HEK293T (cell line): ENCODE measurements at regions not wholly inside any gene's neighbourhood (a gene's known extent, or its start where the extent isn't known, plus 50 kb on each side); places are given as distances from the start of the nearest gene placed in this dataset.

Experiments used
- CTCF ChIA-PET: fragments of 350-600 bp; formaldehyde crosslinking; extraction: SDS; loops from one replicate; lab custom pipeline; 2021; ENCODE audit warnings: antibody characterized with exemption, inconsistent platforms; lab: Yijun Ruan, JAX
- POLR2A ChIA-PET: fragments of 350-600 bp; formaldehyde crosslinking; extraction: SDS; loops from one replicate; lab custom pipeline; 2020; ENCODE audit warnings: antibody characterized with exemption, inconsistent platforms; lab: Yijun Ruan, JAX
- DNase-seq: peaks from one replicate; pipeline ENCODE4 v3.0.0; 2012; ENCODE audit warnings: mixed read lengths; ENCODE audit errors: extremely low spot score
- ARNT ChIP-seq: fragments of 450-650 bp; IDR thresholded peaks from 2 replicates; pipeline ENCODE4 v1.6.1; 2017; ENCODE audit warnings: mild to moderate bottlenecking
- BHLHE40 ChIP-seq: fragments of 450-650 bp; IDR thresholded peaks from 2 replicates; pipeline ENCODE4 v1.6.1; 2016; ENCODE audit warnings: mild to moderate bottlenecking, moderate library complexity, borderline replicate concordance
- CTBP1 ChIP-seq: fragments of 450-650 bp; IDR thresholded peaks from 2 replicates; pipeline ENCODE4 v1.6.1; 2016; ENCODE audit warnings: borderline replicate concordance
- ELF4 ChIP-seq: fragments of 450-650 bp; IDR thresholded peaks from 2 replicates; pipeline ENCODE4 v1.6.1; 2017; ENCODE audit warnings: antibody characterized with exemption
- FOXA1 ChIP-seq: fragments of 450-650 bp; IDR thresholded peaks from 2 replicates; pipeline ENCODE4 v1.6.1; 2016; ENCODE audit warnings: mild to moderate bottlenecking
- FOXK2 ChIP-seq: fragments of 450-650 bp; IDR thresholded peaks from 2 replicates; pipeline ENCODE4 v1.6.1; 2016; ENCODE audit warnings: mild to moderate bottlenecking
- FOXM1 ChIP-seq: fragments of 450-650 bp; IDR thresholded peaks from 2 replicates; pipeline ENCODE4 v1.6.1; 2017; ENCODE audit warnings: mild to moderate bottlenecking, borderline replicate concordance
- HDGF ChIP-seq: fragments of 450-650 bp; IDR thresholded peaks from 2 replicates; pipeline ENCODE4 v1.6.1; 2017; ENCODE audit warnings: antibody characterized with exemption, borderline replicate concordance
- L3MBTL2 ChIP-seq: fragments of 450-650 bp; conservative IDR thresholded peaks from 2 replicates; pipeline ENCODE4 v1.6.1; 2016; ENCODE audit warnings: mild to moderate bottlenecking
- LEF1 ChIP-seq: fragments of 450-650 bp; IDR thresholded peaks from 2 replicates; pipeline ENCODE4 v1.6.1; 2017; ENCODE audit warnings: mild to moderate bottlenecking, borderline replicate concordance
- NFRKB ChIP-seq: fragments of 450-650 bp; IDR thresholded peaks from 2 replicates; pipeline ENCODE4 v1.6.1; 2016; ENCODE audit warnings: mild to moderate bottlenecking, moderate library complexity
- SP1 ChIP-seq: fragments of 450-650 bp; IDR thresholded peaks from 2 replicates; pipeline ENCODE4 v1.6.1; 2017
- SUZ12 ChIP-seq: fragments of 450-650 bp; IDR thresholded peaks from 2 replicates; pipeline ENCODE4 v1.6.1; 2016; ENCODE audit warnings: mild to moderate bottlenecking
- TARDBP ChIP-seq: fragments of 450-650 bp; IDR thresholded peaks from 2 replicates; pipeline ENCODE4 v1.6.1; 2016
- ZNF384 ChIP-seq: fragments of 450-650 bp; IDR thresholded peaks from 2 replicates; pipeline ENCODE4 v1.6.1; 2016
- TF ChIP-seq, protein P1 (sequence below): fragments of 450-650 bp; IDR thresholded peaks from 2 replicates; pipeline ENCODE4 v1.6.1; 2016

DNA sequence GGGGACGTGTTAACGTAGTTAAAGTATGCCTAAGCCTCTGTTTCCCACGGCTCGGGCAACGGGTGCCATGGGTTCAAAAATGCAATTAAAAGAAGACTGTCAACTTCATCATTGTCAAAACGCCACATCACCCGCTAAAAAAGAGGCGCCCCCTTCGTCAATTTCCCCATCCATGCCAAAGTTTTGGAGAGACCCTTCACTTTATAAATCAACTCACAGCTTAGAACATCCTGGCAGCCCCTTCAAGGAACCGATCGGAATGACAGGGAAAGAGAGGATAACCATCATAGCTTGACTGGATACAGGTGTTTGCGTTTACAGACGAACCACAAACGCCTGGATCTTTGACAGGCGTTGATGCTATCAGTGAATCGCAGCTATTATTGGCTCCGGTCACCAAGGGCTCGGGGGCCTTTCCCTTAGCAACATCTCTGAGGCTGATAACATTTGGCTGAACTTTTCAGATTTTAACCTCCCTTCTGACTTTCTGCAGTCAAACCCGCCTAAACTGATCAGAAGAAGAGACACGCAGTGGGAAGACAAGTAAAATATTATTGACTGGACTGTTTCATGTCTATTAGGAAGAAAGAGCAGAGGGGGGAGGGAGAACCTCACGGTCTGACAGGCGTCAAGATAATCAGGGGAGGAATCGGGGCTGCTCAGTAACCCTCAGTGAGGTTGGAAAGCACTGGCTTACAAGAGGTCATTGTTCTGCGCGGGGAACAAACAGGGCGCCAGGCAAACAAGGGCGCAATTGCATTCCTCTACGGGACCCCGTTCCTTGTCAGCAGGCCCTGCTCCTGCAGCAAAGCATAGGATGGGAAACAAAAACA is 322.5 kb upstream of the ZNF507 start:
- no peak for DNase-seq
- ChIA-PET POLR2A (no interaction called here), CTCF (no interaction called here)
- TF ChIP-seq SUZ12 (no peak), BHLHE40 (no peak), SP1 (no peak), ARNT (no peak), FOXA1 (no peak), LEF1 (no peak), HDGF (no peak), FOXM1 (no peak), CTBP1 (no peak), ELF4 (no peak), L3MBTL2 (no peak), TARDBP (no peak), NFRKB (no peak), ZNF384 (no peak)
- TF ChIP-seq, protein P1, sequence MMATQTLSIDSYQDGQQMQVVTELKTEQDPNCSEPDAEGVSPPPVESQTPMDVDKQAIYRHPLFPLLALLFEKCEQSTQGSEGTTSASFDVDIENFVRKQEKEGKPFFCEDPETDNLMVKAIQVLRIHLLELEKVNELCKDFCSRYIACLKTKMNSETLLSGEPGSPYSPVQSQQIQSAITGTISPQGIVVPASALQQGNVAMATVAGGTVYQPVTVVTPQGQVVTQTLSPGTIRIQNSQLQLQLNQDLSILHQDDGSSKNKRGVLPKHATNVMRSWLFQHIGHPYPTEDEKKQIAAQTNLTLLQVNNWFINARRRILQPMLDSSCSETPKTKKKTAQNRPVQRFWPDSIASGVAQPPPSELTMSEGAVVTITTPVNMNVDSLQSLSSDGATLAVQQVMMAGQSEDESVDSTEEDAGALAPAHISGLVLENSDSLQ = no peak

DNA sequence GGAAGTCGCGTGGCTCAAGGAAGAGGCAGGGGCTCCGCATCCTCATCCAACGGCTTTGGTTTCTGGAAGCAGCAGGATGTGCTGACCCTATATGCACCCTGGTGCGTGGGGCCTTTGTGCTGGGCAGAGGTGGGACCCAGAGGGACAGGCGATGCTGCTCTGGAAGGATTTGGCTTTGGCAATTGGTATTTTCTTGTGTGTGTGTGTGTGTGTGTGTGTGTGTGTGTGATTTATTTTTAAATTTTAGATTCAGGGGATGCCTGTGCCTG is 321.9 kb upstream of the ZNF507 start:
- DNase-seq = no peak
- TF ChIP-seq LEF1 (no peak), CTBP1 (no peak), ELF4 (no peak), SUZ12 (no peak), ZNF384 (no peak), FOXK2 (no peak), SP1 (no peak), FOXA1 (no peak), L3MBTL2 (no peak), BHLHE40 (no peak), FOXM1 (no peak), TARDBP (no peak), HDGF (no peak), NFRKB (no peak), ARNT (no peak)
- TF ChIP-seq, protein P1 = no peak
- ChIA-PET CTCF (no interaction called here), POLR2A (no interaction called here)

DNA sequence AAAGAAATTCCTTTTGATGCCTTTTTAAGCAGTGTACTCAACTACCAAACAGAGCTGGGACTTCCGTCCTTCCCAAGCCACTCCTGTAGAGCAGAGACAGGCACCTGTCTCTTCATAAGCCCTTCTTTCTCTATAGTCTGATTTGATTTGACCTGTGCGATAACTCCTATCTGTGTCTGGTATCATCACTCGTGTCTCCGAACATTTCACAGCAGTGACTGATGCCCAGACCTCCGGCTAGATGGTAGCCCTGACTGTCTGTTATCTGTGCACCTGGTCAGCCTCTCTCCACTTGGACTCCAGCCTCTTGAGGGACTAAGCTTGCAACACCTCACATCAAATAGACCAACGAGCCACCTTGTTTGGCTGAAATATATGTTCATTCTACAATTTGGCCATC is 316.2 kb upstream of the ZNF507 start:
- ChIA-PET POLR2A (no interaction called here), CTCF (no interaction called here)
- TF ChIP-seq FOXK2 (no peak), TARDBP (no peak), HDGF (no peak), LEF1 (no peak), BHLHE40 (no peak), FOXA1 (no peak), FOXM1 (no peak), CTBP1 (no peak), L3MBTL2 (no peak), ZNF384 (no peak), NFRKB (no peak), SUZ12 (no peak), SP1 (no peak), ARNT (no peak), ELF4 (no peak)
- TF ChIP-seq, protein P1 = no peak
- no peak for DNase-seq

DNA sequence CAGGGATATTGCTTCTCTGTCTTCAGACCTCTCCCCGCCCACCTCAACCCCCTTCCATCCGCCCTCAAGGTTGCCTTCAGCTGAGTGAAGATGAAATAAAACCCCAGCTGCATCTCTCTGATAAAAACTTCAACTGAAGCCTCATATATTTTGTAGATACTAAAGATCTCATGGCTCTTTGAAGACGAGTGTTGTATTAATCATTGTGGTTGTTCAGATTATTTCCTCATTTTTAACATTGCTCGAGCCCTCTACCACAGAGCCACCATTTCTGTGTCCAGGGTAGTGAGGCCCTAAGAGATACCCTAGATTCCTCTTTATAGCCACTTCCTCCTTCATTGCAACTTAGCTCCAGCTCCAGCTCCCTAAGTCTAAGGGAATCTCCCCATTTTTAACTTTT is 312.8 kb upstream of the ZNF507 start:
- TF ChIP-seq SP1 (no peak), FOXM1 (no peak), NFRKB (no peak), HDGF (no peak), ZNF384 (no peak), ELF4 (no peak)
- TF ChIP-seq, protein P1 = no peak
- no peak for DNase-seq
- CTCF ChIA-PET = no interaction called here
- POLR2A ChIA-PET = no interaction called here

DNA sequence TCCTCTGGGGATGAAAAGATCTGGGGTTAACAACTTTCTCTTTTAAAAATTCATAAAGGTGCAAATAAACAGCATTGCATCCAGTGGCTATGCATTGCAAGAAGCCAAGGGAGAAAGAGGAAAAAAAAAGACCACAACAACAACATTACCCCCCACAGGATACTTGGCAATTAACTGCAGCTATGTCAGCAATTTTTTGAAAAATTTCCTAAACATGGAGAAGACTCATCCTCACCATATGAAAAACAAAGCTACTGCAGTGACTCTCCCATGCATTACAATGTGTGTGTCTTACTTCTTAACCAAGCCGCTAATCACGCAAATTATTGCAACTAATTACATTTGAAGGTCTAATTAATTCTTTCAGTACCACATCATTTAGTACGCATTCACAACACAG is 309.8 kb upstream of the ZNF507 start:
- ChIA-PET CTCF (interaction anchor here (0.5 kb wide), 1 partner anchor 234 kb away, joined by 4 read pairs; no protein-coding TSS in a partner anchor), POLR2A (no interaction called here)
- no peak for DNase-seq
- TF ChIP-seq BHLHE40 (no peak), SUZ12 (no peak), NFRKB (no peak), FOXM1 (no peak), L3MBTL2 (no peak), ARNT (no peak), SP1 (no peak), TARDBP (no peak), FOXK2 (no peak), HDGF (no peak), ZNF384 (no peak), CTBP1 (no peak), ELF4 (no peak)
- TF ChIP-seq, protein P1 = no peak
